ENCODE measurements at regions not wholly inside any gene's neighbourhood (a gene's known extent, or its start where the extent isn't known, plus 50 kb on each side); places are given as distances from the start of the nearest gene placed in this dataset.
A peak's percentile ranks its signal among the peaks of the same experiment; 100 is the strongest.
"Not testable (repeated sequence)": the region's sequence is repeated elsewhere in the genome, so short reads cannot be mapped to it uniquely, and the experiment has no call there.

GRCh38 chr6:4664911-4665310 lies 111.3 kb upstream of the CDYL start:
- TF ChIP-seq CTCF (IDR thresholded peaks at IDR 0.05; ENCODE audit: low read depth, low read length), result no peak
- no peak for DNase-seq (ENCODE audit: low read depth in 2 of 2)
- no peak overlapping the region for H3K4me3 ChIP-seq (replicated peaks in 1 of 2; ENCODE audit: low read depth in 2 of 2, low read length in 2 of 2)

GRCh38 chr6:4664117-4664626 lies 112.0 kb upstream of the CDYL start:
- no peak for TF ChIP-seq CTCF (IDR thresholded peaks at IDR 0.05; ENCODE audit: low read depth, low read length)
- H3K4me3 ChIP-seq (replicated peaks in 1 of 2; ENCODE audit: low read depth in 2 of 2, low read length in 2 of 2), result no peak overlapping the region
- peak; percentile 93 for DNase-seq (ENCODE audit: low read depth in 2 of 2)

GRCh38 chr6:4662886-4663285 lies 113.3 kb upstream of the CDYL start:
- no peak for TF ChIP-seq CTCF (IDR thresholded peaks at IDR 0.05; ENCODE audit: low read depth, low read length)
- no peak overlapping the region for H3K4me3 ChIP-seq (replicated peaks in 1 of 2; ENCODE audit: low read depth in 2 of 2, low read length in 2 of 2)
- DNase-seq (ENCODE audit: low read depth in 2 of 2), result no peak

GRCh38 chr6:4661391-4661790 lies 114.8 kb upstream of the CDYL start:
- no peak for TF ChIP-seq CTCF (IDR thresholded peaks at IDR 0.05; ENCODE audit: low read depth, low read length)
- no peak overlapping the region for H3K4me3 ChIP-seq (replicated peaks in 1 of 2; ENCODE audit: low read depth in 2 of 2, low read length in 2 of 2)
- DNase-seq (ENCODE audit: low read depth in 2 of 2), result no peak

GRCh38 chr6:4660377-4661321 lies 115.6 kb upstream of the CDYL start:
- H3K4me3 ChIP-seq (replicated peaks in 1 of 2; ENCODE audit: low read depth in 2 of 2, low read length in 2 of 2), result no peak overlapping the region
- DNase-seq (ENCODE audit: low read depth in 2 of 2), result no peak
- no peak for TF ChIP-seq CTCF (IDR thresholded peaks at IDR 0.05; ENCODE audit: low read depth, low read length)

- not testable (repeated sequence) for DNase-seq (ENCODE audit: low read depth in 2 of 2); H3K4me3 ChIP-seq (replicated peaks in 1 of 2; ENCODE audit: low read depth in 2 of 2, low read length in 2 of 2)
Measured at GRCh38 chr6:4659719-4660118, 116.5 kb upstream of the CDYL start.

GRCh38 chr6:4658486-4658885 lies 117.7 kb upstream of the CDYL start:
- H3K4me3 ChIP-seq (replicated peaks in 1 of 2; ENCODE audit: low read depth in 2 of 2, low read length in 2 of 2), result no peak overlapping the region
- TF ChIP-seq CTCF (IDR thresholded peaks at IDR 0.05; ENCODE audit: low read depth, low read length), result no peak
- DNase-seq (ENCODE audit: low read depth in 2 of 2), result no peak
